ENCODE measurements at regions not wholly inside any gene's neighbourhood (a gene's known extent, or its start where the extent isn't known, plus 50 kb on each side); places are given as distances from the start of the nearest gene placed in this dataset.
A peak's percentile ranks its signal among the peaks of the same experiment; 100 is the strongest.

DNA sequence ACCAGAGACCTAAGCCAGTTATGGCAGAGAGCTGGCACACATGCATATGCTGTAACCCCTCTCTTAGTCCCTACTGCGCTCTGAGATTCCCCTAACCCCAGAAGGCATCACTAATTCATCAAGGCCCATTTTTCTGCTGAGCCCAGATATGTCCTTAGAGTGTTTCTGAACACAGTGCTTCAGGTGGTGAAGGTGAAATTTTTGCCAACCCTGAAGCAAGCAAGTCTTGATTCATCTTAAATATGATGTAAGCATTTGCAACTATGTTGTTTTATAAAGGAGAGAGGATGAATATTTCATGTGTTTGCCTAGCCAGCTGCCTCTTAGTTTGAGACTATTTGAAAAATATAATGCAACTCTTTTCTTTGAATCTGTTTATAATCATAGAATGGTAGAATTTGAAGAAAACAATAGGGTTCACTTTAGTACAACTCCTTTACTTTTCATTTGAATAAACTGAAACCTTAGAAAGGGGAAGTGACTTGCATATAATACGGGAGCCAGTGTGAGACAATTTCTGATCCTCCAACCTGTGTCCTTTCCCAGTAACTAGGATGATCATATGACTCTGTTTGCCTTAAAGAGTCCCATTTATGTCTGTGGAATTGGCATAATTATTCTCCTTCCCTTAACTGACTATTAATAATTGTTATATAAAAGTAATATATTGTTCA is 194.3 kb upstream of the MTNR1B start:
- Histone ChIP-seq H4K20me1 (ENCODE audit: control insufficient read depth, insufficient read depth, insufficient read length) (peaks cover 3% of the 10 kb centered on the region), H3K79me2 (ENCODE audit: insufficient read depth, low read length) (no peaks in the 10 kb centered on the region), H2BK20ac (ENCODE audit: low read depth, low read length, poor library complexity, severe bottlenecking) (no peak overlapping the region), H4K5ac (ENCODE audit: insufficient read length, low read depth, low read length) (no peak overlapping the region), H2BK120ac (ENCODE audit: low read depth, low read length, poor library complexity, severe bottlenecking) (no peak overlapping the region), H3T11ph (ENCODE audit: low read length) (no peak overlapping the region), H4K8ac (replicated peaks; ENCODE audit: insufficient read length, low read depth, low read length) (no peak overlapping the region), H2BK15ac (ENCODE audit: low read depth, low read length) (no peak overlapping the region), H3K79me1 (ENCODE audit: insufficient read depth, low read depth, low read length, poor library complexity, severe bottlenecking) (no peaks in the 10 kb centered on the region), H4K91ac (ENCODE audit: insufficient read length, low read depth, low read length) (no peak overlapping the region), H3K27me3 (ENCODE audit: insufficient read depth, low read length) (no peaks in the 10 kb centered on the region), H2BK12ac (ENCODE audit: insufficient read length, low read depth, low read length) (no peak overlapping the region), H3K14ac (ENCODE audit: insufficient read depth, low read length) (no peak overlapping the region), H3K4me2 (ENCODE audit: insufficient read depth, insufficient read length, low read length) (no peak overlapping the region), H3K56ac (ENCODE audit: insufficient read length, low read depth, low read length) (no peak overlapping the region), H3K9ac (ENCODE audit: extremely low read depth, insufficient read length, low read length) (no peak overlapping the region), H2BK5ac (ENCODE audit: insufficient read length, low read length) (no peak overlapping the region), H3K4ac (ENCODE audit: low read depth, low read length) (no peak overlapping the region), H3K18ac (ENCODE audit: insufficient read length, low read depth, low read length) (no peak overlapping the region), H3K27ac (ENCODE audit: insufficient read length, low read depth, low read length) (no peak overlapping the region), H2AK5ac (ENCODE audit: insufficient read length, low read length) (no peak overlapping the region), H3K23ac (ENCODE audit: insufficient read length, low read depth, low read length) (no peak overlapping the region), H2AFZ (ENCODE audit: low read length) (no peak overlapping the region), H3K9me3 (ENCODE audit: control insufficient read depth, low read depth, low read length) (no peaks in the 10 kb centered on the region), H3K4me1 (ENCODE audit: insufficient read depth, low read length) (no peaks in the 10 kb centered on the region), H3K23me2 (ENCODE audit: insufficient read length, low read depth, low read length, poor library complexity, severe bottlenecking) (no peaks in the 10 kb centered on the region)
- H3K4me3 Mint-ChIP-seq: no peak overlapping the region
- H3K9me3 Mint-ChIP-seq: no peaks in the 10 kb centered on the region
- no peaks in the 10 kb centered on the region; a peak in 2 of 7 replicates for H3K36me3 Mint-ChIP-seq (ENCODE audit: insufficient read depth in 1 of 3, low read depth in 3 of 3)
- H3K27ac Mint-ChIP-seq: peak overlapping the region in 1 of 3 experiments; percentile 81; a peak in 2 of 7 replicates
- WGBS (ENCODE audit: extremely low coverage, insufficient read length, low lambda C conversion rate): no CpG with 5 or more reads among the region's 2 CpGs
- H3K4me1 Mint-ChIP-seq: peaks cover 21% of the 10 kb centered on the region in 2 experiments
- no peak for DNase-seq
- no peaks in the 10 kb centered on the region for H3K27me3 Mint-ChIP-seq (ENCODE audit: low read depth)
- no peak for TF ChIP-seq CTCF (conservative IDR thresholded peaks at IDR 0.05)
